DMS53 treated with DMSO at 0.1 percent for 48 hours (cell line): ENCODE measurements at regions not wholly inside any gene's neighbourhood (a gene's known extent, or its start where the extent isn't known, plus 50 kb on each side); places are given as distances from the start of the nearest gene placed in this dataset.

Experiments used
- DNase-seq: peaks from one replicate; lab custom pipeline; 2025; ENCODE audit not compliant: unreplicated experiment; lab: John Stamatoyannopoulos, UW

DNA sequence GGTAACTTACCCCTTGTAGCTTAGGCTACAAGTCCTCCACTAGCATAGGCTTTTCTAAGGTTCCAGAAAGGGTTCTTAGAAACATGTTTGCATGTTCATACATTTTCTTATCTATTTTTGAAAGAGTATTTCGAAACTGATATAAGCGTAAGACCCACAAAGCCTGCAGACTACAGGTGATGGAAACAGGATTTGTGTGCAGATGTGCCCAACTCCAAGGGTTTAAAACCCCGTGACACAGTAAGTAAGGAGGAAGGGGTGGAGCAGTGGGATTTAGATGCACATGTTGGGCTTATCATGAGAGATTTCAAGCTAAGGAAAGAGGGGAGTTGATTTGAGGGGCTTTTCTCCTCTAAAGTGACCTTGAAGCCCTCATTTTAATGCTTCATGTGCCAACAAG is 164.7 kb downstream of the LTN1 start:
- DNase-seq = no peak

DNA sequence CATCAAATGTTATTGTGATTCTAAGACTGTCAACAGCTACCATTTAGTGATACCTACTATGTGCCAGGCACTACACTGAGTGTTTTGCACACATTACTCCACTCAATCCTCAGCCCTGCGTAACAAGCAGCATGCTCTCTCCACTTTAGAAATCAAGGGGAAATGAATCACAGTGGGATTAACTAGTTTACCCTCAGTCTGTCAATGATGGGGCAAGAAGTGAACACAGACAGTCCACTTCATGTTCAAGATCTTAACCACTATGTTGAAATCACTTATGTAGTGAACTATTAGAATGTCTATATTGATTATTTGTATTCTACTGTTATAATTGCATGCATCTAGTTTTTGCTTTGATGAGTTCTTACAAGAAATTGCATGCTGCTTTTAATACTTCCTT is 165.3 kb downstream of the LTN1 start:
- DNase-seq = no peak

DNA sequence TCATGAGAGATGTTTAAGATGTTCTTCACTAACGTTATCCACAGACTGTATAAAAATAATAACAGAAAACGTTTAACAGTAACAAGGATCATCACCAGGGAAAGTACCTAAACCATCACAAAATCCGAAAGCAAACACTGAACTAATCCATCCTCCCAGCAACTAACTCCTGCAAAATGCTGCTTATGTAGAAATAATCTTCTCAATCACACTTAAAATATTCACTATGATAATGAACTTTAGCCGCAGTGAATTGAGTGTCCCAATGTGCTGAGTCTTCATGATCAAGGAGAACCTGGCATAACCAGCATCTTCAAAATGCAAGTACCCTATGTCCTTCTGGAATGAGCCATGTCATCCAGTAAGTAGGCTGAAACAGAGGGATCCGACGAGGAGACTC is 166.1 kb downstream of the LTN1 start:
- DNase-seq = no peak

DNA sequence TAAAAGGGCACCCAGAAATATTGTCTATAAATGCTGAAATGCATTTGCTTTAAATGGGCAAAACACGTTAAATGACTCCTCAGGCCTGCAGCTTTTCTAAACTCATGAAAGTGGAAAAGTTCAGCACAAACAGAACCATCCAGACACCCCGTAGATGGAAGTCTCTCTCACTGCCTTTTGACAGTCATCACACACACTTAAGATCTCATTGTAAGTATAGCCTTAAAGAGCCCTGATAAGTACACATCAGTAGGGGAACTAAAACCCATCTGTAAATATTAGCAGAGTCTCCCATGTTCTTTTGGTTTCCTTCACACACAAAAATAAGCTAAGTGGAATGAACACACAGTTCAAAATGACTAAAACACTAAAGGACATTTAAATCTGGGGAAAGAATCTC is 166.7 kb downstream of the LTN1 start:
- DNase-seq = no peak

DNA sequence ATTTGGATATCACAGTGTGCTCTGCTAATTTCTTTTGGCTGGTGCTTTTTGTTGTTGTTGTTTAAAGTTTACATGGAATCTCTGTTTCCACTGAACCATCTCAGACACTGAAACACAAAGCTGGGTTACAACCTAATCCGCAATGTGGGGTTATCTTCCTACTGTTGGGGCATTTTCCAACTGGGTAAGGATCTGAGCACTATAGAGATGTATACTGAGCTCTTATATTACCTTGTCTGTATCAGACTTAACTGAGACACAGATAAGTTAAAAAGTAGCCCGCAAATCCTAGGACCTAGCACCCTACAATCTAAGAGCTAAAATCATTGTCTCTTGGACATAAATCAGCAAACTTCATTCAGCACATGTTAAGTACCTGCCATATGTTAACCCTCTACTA is 169.2 kb downstream of the LTN1 start:
- DNase-seq = no peak

DNA sequence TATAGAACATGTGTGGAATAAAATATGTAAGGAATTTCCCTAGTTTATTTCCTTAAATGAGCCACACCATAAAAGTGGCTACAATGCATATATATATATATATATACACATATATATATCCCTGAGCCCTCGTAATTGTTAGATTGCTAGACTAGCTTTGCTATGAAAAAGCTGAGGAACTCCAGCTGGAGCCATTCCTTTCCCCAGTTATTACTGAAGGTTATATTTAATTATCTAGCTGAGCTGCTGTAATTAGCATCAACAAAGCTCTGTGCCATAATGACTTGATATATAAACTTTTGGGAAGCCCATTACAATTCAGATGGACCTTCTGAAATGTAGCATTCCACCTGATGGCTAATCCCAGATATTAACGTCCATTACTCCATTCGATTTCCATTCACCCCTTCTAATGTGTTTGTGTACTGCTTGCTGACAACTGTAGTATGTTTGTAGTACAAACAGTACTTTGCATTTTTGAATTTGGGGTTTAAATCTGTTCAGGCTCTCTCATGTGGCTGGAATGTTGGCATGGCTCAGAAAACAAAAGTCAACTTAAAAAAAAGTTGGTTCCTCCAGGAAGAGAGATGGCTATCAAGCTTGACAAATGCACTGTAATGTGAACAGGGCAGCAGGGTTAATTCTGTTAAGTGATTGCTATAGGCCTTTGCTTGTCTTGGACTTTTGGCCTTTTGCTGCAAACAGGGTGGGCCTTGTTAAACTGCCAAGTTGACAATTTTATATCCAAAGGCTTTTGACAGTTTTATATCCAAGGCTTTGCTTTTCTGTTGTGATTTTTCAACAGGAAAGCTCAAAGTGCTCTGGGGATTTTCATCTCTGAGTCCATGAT is 170.0 kb downstream of the LTN1 start:
- no peak for DNase-seq

DNA sequence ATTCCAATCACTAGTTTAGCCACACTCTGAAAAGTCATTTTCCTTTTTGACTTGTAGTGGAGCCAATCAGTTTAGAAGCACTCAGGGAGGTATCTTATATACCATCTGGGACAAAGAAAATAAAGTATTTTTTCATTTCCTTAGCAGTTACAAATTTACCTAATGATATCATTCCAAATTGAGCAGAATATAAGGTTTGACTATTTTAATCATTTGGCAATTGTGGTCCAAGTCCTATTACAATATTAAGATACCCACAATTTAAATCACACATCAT is 170.6 kb downstream of the LTN1 start:
- no peak for DNase-seq

DNA sequence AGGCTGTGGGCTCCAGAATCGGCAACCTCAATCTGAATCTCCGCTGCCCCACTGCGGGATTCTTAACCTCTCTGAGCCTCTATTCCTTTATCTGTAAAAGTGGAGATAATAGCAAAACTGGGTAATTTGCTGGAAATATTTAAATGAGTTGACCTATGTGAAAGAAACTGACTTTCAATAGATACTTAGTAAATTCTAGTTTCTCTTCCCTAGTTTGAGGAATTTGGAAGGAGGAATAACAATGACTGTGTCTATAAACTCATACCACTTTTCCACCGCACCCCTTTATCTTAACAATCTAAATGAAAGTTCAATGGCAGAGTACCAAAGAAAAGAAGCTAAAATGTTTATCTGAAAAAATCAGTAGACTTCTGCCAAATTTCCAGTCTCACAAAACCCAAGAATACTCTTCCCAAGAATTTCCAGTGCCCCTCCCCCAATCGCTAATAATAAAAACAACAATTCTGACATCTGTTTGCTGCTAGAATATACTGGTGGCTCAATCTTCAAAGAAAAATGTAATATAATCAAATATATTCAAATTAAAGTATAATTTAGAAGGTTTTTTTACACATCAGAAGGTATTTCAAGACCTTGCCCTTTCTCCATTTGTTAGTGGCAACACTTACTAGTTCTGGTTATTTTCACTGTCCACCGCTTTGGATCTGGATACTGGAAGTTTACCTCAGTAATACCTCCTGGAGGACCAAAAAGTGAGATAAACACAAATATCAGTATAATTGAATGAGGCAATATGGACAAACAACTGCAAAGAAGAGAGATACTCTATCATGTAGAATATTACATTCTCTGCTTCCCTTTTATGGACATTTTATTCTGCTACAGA is 171.2 kb downstream of the LTN1 start:
- DNase-seq = no peak

DNA sequence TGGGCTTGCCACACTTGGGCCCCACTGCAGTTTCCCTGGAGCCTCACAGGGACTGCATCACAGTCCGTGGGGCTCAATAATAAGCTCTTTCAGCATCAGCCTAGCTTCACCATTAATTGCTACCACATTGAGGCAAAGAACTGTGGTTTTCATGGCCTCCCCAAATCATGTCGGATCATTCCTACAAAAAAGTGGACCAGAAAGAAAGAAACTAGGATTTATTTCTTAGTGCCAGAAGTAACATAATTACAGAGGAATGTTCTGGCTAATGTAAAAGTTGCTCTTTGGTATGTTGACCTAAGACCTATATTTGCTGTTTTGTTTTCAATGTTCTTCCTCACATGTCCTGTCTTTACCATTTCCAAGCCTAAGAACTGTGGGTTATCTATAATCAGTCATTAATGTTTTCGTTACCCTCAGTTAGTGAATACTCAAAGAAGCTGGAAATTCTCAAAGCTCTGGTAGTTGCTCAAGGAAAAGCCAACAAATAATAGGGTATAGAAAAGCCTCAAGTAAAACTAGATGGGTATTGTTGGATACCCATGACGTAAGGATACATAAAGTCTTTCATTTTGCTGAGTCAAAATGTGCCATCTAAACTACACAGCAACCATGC is 173.9 kb downstream of the LTN1 start:
- DNase-seq = no peak

DNA sequence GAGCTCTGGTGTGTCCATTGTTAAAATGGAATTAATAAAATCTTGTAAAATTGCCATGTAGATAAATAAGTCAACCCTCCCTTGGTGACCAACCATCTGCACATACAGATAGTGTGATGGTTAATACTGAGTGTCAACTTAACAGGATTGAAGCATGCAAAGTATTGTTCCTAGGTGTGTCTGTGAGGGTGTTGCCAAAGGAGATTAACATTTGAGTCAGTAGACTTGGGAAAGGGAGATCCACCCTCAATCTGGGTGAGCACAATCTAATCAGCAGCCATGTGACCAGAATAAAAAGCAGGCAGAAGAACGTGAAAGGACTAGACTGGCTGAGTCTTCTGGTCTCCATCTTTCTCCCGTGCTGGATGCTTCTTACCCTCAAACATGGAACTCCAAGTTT is 174.8 kb downstream of the LTN1 start:
- DNase-seq = no peak

DNA sequence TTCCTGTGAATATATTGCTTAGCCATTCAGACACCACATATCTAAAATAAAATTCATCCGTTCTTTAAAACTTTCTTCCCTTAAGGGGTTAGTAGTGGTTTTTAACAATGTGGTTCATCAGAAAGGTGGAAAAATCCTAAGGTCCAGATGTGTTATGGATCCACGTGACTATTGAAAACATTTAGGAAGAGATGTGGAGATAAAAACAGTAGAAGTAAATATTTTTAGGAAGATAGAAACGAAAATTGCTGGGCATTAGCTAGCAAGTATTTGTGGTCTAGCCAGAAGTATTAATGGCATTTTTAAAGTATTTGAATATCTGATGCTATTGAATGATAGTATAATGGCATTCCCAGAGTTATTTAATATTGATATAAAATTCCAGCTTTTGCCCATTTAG is 180.8 kb downstream of the LTN1 start:
- DNase-seq = no peak

DNA sequence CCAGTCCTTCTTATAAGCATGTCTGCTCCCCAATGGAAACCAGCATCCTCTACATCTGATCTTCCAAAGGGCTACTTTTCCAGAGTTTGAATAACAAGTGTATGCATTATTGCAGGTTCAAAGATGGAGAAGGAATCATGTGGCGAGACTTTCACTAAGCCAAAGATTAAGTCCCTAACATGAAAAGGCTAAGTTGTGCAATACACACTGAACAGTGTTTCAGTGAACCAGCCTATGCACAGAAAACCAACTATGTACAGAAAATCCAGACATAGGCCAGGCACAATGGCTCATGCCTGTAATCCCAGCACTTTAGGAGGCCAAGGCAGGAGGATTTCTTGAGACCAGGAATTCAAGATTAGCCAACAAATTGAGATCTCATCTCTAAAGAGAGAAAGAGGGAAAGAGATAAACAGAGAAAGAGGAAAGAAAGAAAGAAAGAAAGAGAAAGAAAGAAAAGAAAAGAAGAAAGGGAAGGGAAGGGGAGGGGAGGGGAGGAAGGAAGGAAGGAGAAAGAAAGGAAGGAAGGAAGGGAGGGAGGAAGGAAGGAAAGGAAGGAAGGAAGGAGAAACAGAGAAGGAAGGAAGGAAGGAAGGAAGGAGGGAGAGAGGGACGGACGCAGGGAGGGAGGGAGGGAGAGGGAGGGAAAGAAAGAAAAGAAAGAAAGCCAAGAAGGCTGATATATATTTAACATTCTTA is 181.7 kb downstream of the LTN1 start:
- no peak for DNase-seq

DNA sequence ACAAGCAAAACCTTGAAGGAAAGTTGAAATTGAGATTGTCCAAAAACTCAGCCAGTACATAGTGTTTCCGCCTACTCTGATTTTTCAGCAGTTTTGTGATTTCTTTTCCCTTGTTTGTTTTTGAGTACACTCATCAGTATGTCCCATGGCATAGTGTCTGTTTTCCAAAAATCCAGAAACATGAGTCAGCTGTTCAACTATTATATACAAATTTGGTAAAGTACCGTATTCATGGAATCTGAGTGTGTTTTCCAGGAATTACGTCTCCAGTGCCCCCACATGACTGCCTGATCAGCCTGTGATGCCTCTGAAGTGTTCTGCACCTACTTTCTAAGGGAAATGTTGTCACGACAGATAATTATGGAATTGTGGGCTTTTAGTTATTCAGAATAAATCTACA is 186.8 kb downstream of the LTN1 start:
- no peak for DNase-seq

DNA sequence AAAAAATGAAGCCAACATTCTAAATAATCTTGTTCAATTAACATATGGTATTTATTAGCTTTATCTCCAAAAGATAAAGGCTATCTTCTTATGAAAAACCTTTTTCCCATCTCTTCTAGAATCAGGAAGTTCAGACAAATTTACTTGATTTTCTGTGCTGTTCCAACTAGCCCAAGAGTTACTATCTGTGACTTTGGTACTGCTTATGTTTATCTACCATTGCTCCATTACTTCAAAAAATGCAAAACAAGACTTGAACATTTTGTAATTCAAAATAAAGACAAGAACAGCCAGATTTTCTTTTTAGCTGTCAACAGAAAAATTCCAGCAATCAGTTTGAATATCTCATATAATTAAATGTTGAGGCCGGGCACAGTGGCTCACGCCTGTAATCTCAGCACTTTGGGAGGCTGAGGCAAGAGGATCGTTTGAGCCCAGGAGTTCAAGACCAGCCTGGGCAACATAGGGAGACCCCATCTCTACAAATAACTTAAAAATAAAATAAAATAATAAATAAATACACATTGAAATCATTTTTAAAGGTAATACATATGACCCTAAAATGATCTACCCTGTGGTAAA is 188.5 kb downstream of the LTN1 start:
- no peak for DNase-seq

DNA sequence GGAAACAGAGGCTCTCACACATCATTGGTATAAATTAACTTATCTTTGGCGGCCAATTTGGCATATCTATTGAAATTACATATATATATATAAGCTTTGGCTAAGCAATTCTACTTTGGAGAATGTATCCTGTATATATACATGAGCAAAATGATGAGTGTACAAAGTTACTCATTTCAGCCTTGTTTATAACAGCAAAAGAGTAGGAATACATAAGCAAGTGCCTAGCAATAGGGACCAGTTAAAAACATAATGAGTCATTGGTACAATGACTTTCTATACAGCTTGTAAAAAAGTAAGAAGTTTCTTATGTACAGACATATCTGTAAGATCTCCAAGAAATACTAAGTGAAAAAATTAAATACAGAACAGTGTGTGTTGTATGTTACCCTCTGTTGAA is 190.8 kb downstream of the LTN1 start:
- no peak for DNase-seq

DNA sequence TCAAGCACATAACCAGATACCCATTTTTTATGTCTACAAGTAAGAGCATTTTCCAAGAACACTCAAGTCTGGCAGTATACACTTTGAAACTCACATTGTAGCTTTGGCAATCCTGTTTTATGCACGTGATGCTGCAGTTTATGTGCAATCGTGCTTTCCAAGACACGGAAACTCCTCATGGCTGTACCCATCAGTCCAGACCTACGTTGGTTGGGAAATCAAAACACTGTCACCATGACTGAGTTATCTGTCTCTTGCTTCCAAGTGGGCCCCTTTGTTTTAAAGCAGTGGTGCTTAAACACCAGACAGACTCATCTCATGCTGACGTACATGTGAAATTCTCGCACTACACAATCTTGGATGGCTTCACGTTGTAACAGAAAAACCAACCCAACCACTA is 192.8 kb downstream of the LTN1 start:
- no peak for DNase-seq

DNA sequence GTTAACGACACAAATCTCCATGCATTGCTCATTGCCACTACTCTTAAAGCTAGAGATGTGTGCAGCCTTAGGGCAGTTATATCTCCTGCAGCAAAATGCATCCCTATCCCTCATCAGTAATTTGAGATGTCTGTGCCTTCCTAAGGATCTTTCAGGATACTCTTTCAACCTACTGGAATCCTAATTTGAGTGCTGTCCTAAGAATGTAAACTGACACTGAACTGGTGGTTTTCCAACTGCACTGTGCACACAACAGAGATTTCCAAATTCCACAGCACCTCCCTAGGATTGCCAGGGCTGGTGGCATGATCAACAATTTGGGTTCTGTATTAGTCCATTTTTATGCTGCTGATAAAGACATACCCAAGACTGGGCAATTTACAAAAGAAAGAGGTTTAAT is 193.9 kb downstream of the LTN1 start:
- no peak for DNase-seq

DNA sequence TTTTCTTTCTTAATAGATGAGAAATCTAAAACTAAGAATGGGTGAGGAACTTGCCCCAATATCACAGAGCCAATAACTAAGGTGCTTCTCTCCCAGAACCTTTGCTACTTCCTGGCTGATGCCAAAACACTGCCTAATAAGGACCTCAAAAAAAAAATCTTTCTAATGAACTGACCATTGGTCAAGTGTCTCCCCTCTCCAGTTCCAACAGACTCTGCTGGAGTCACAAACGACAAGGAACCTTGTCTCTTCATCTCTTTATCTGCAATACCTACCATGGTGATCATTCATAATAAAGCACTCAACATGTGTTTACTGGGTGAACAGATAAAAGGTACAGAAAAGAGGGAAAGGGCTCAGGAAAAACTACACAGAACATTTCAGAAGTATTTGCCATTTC is 197.4 kb downstream of the LTN1 start:
- no peak for DNase-seq

DNA sequence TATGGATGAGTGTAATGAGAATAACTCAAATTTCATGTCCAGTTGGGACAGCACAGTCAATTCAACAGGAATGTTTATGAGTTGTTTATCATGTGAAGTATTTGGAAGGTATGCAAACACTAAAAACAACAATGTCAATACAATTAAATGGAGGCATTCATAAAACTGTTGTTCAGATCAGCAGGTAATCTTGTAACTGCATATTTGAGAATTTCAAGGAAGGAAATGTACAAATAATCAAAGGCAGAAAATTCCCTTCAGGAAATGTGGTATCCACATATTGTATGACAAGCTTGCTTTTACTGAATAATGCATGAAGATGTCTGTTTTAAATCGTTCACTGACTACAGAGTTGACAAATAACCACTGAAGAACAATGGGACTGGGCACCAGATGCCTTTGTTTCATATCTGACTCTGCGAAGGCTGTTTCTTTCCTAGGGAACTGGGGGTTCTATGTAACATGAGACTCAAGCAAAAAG is 198.3 kb downstream of the LTN1 start:
- DNase-seq = no peak

DNA sequence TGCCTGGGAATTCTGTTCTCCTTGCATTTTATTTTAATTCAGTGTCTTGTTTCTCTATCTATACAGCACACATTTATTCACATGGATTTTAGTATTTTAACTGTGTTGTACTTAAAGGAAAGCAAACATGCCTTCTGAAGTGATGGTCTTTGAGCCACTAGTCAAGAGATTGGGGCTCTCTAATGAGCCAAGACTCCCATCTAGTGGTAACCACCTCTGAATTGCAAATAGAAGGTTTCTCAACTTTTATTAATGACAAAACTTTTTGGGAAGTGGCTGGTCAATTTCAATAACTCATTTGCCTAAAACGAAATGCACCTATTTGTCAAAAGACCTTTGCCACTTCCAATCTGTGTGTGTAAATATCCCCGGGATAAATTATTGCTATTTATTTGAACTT is 199.6 kb downstream of the LTN1 start:
- DNase-seq = no peak

DNA sequence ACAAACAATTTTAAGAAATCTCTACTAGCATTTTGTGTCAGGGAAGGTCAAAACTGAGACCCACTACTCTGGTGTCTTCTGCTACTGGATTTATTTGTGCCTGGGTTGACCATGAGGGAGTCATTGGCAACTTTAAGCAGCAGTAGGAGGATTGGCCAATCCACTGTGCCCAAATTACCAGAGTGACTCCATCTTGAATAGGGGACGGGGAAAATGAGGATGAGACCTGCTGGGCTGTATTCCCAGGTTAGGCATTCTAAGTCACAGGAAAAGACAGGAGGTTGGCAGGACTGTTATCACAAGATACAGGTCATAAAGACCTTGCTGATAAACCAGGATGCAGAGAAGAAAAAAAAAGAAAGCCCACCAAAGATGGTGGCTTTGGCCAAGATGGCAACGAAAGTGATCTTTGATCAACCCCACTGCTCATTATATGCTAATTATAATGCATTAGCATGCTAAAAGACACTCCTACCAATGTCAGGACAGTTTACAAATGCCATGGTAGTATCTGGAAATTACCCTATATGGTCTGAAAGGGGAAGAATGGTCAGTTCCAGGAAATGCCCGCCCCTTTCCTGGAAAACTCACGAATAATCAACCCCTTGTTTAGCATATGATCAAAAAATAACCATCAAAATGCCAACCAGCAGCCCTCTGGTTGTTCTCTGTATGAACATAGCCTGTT is 200.9 kb downstream of the LTN1 start:
- DNase-seq = no peak
